Fibroblast of lung (primary cell): ENCODE measurements at regions not wholly inside any gene's neighbourhood (a gene's known extent, or its start where the extent isn't known, plus 50 kb on each side); places are given as distances from the start of the nearest gene placed in this dataset.

ENCODE experiments used
- CTCF ChIP-seq, 2 donors: IDR thresholded peaks in 1 of 2; conservative IDR thresholded peaks in 1 of 2; 1 replicate in 1 of 2; 2 replicates in 1 of 2; pipeline ENCODE4 v1.5.1; 2011 to 2012; ENCODE audit warnings: low read length in 2 of 2, control low read depth in 1 of 2, inconsistent platforms in 1 of 2, low read depth in 1 of 2, mild to moderate bottlenecking in 1 of 2
- EZH2 ChIP-seq: IDR thresholded peaks from 2 replicates; pipeline ENCODE4 v1.5.1; 2012; ENCODE audit warnings: low read length, control low read depth, mild to moderate bottlenecking; ENCODE audit errors: missing control alignments

- TF ChIP-seq CTCF (conservative IDR thresholded peaks at IDR 0.05 in 1 of 2, IDR thresholded peaks at IDR 0.05 in 1 of 2; ENCODE audit: low read depth in 1 of 2, low read length in 2 of 2): no peak
- no peak for TF ChIP-seq EZH2
Observed at GRCh38 chr5:111572561-111572960, 60.2 kb upstream of the STARD4 start.
